ENCODE measurements at regions not wholly inside any gene's neighbourhood (a gene's known extent, or its start where the extent isn't known, plus 50 kb on each side); places are given as distances from the start of the nearest gene placed in this dataset.

DNA sequence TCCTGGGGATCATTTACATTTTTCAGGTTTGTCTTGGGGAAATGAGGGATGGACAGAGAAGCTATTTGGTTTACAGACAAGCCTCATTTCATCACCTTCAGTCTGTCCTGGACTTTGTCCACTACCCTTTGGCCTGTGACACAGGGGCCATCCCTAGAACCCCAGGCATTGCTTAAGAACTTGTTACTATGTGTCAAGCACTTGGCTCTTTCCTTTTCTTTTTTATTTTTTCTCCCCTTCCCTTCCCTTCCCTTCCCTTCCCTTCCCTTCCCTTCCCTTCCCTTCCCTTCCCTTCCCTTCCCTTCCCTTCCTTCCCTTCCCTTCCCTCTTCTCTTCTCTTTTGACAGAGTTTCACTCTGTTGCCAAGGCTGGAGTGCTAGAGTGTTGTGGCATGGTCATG, 253.1 kb downstream of the OLFM4 start:
- Histone ChIP-seq H3K9ac (replicated peaks; ENCODE audit: extremely low read depth, insufficient read depth, low read length) (no peak overlapping the region), H4K20me1 (replicated peaks; ENCODE audit: control insufficient read depth, extremely low read depth, insufficient read depth, low read length) (no peaks in the 10 kb centered on the region), H3K4me1 (ENCODE audit: control insufficient read depth, extremely low read depth, insufficient read depth, low read length) (no peaks in the 10 kb centered on the region), H3K36me3 (ENCODE audit: control insufficient read depth in 2 of 2, extremely low read depth in 1 of 2, insufficient read depth in 2 of 2, low read length in 2 of 2) (no peaks in the 10 kb centered on the region), H2AFZ (ENCODE audit: low read depth, low read length) (no peak overlapping the region), H3K4me3 (replicated peaks in 1 of 3; ENCODE audit: insufficient read depth in 1 of 3, low read depth in 1 of 3, low read length in 3 of 3) (no peak overlapping the region), H3K4me2 (ENCODE audit: insufficient read depth, low read length) (no peak overlapping the region), H3K27me3 (ENCODE audit: control insufficient read depth in 2 of 2, insufficient read depth in 2 of 2, low read length in 2 of 2) (no peaks in the 10 kb centered on the region), H3K9me3 (replicated peaks; ENCODE audit: control insufficient read depth, insufficient read depth, low read length) (peaks cover 5% of the 10 kb centered on the region), H3K9me1 (replicated peaks; ENCODE audit: control insufficient read depth, extremely low read depth, insufficient read depth, low read length) (no peaks in the 10 kb centered on the region), H3K79me2 (ENCODE audit: control insufficient read depth, insufficient read depth, low read length) (no peaks in the 10 kb centered on the region), H3K27ac (ENCODE audit: insufficient read depth, low read depth, low read length) (no peak overlapping the region)
- ChIA-PET CTCF (no interaction called here), POLR2A (no interaction called here)
- FAIRE-seq (no peak), DNase-seq (ENCODE audit: low read depth, low spot score) (no peak)
- intact Hi-C loops (cut with micrococcal nuclease): no loop called here
- TF ChIP-seq POLR2AphosphoS5 (IDR thresholded peaks at IDR 0.05; ENCODE audit: insufficient read depth, low read depth, low read length) (no peak), MYC (IDR thresholded peaks at IDR 0.05; ENCODE audit: low read depth, low read length) (no peak), MAX (IDR thresholded peaks at IDR 0.05; ENCODE audit: insufficient read depth, insufficient read length) (no peak), POLR2A (IDR thresholded peaks at IDR 0.05; ENCODE audit: low read depth, low read length) (no peak), GATA2 (IDR thresholded peaks at IDR 0.05; ENCODE audit: insufficient read depth, insufficient read length, low read depth, low read length) (no peak), FOS (IDR thresholded peaks at IDR 0.05; ENCODE audit: borderline replicate concordance, insufficient read depth, low read length) (no peak), JUN (IDR thresholded peaks at IDR 0.05; ENCODE audit: borderline replicate concordance, insufficient read depth, insufficient read length, low read depth) (no peak), EZH2 (IDR thresholded peaks at IDR 0.05; ENCODE audit: borderline replicate concordance, low read depth, low read length, severe bottlenecking) (no peak)
- TF ChIP-seq, protein P1, sequence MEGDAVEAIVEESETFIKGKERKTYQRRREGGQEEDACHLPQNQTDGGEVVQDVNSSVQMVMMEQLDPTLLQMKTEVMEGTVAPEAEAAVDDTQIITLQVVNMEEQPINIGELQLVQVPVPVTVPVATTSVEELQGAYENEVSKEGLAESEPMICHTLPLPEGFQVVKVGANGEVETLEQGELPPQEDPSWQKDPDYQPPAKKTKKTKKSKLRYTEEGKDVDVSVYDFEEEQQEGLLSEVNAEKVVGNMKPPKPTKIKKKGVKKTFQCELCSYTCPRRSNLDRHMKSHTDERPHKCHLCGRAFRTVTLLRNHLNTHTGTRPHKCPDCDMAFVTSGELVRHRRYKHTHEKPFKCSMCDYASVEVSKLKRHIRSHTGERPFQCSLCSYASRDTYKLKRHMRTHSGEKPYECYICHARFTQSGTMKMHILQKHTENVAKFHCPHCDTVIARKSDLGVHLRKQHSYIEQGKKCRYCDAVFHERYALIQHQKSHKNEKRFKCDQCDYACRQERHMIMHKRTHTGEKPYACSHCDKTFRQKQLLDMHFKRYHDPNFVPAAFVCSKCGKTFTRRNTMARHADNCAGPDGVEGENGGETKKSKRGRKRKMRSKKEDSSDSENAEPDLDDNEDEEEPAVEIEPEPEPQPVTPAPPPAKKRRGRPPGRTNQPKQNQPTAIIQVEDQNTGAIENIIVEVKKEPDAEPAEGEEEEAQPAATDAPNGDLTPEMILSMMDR (IDR thresholded peaks at IDR 0.05; ENCODE audit: extremely low read depth in 1 of 2, insufficient read depth in 1 of 2, low read depth in 1 of 2, low read length in 2 of 2): no peak
- dilution Hi-C loops (cut with MboI; ENCODE audit: extremely low pct_ligation_motif_present, low sequenced_read_pairs): no loop called here
- BruUV-seq (replicated peaks): no TSS peak
